Keratinocyte (primary cell): ENCODE measurements at regions not wholly inside any gene's neighbourhood (a gene's known extent, or its start where the extent isn't known, plus 50 kb on each side); places are given as distances from the start of the nearest gene placed in this dataset.

Experiments
- DNase-seq: peaks from one replicate; pipeline ENCODE4 v3.0.0-alpha.2; 2011; ENCODE audit warnings: low read depth, missing footprints, low spot score
- FAIRE-seq: peaks from 2 replicates; lab custom pipeline; 2011; peaks lifted over from hg19 to GRCh38; lab: Jason Lieb, UNC
- H2AFZ ChIP-seq: 2 replicates; pipeline ENCODE4 v1.6.0; 2012; ENCODE audit warnings: low read length, control low read depth, inconsistent platforms; ENCODE audit not compliant: control insufficient read depth
- H3K27ac ChIP-seq: 2 replicates; pipeline ENCODE4 v1.5.1; 2011; ENCODE audit warnings: low read length; ENCODE audit not compliant: control insufficient read depth, insufficient read depth
- H3K27me3 ChIP-seq: 3 replicates; pipeline ENCODE4 v1.6.0; 2011; ENCODE audit warnings: low read length; ENCODE audit not compliant: control insufficient read depth, insufficient read depth; ENCODE audit errors: extremely low read depth
- H3K36me3 ChIP-seq, 2 experiments: 2 replicates in 1 of 2; 3 replicates in 1 of 2; pipeline ENCODE4 v1.5.1; 2011; ENCODE audit warnings: low read length in 2 of 2, mild to moderate bottlenecking in 1 of 2; ENCODE audit not compliant: control insufficient read depth in 2 of 2, insufficient read depth in 2 of 2; ENCODE audit errors: extremely low read depth in 1 of 2
- H3K4me1 ChIP-seq: 3 replicates; pipeline ENCODE4 v1.5.1; 2011; ENCODE audit warnings: low read length; ENCODE audit not compliant: control insufficient read depth, insufficient read depth; ENCODE audit errors: extremely low read depth
- H3K4me2 ChIP-seq: 3 replicates; pipeline ENCODE4 v1.6.0; 2011; ENCODE audit warnings: low read depth, low read length; ENCODE audit not compliant: control insufficient read depth, insufficient read depth; ENCODE audit errors: extremely low read depth
- H3K4me3 ChIP-seq, 3 experiments: fragments of 200-600 bp in 1 of 3; sonication (generic) in 1 of 3; 2 replicates in 2 of 3; 3 replicates in 1 of 3; pipeline ENCODE4 v1.5.1; 2011 to 2016; ENCODE audit warnings: low read length in 3 of 3, mild to moderate bottlenecking in 3 of 3, control low read depth in 2 of 3, inconsistent platforms in 1 of 3, low read depth in 1 of 3, mixed read lengths in 1 of 3, mixed run types in 1 of 3, moderate library complexity in 1 of 3; ENCODE audit not compliant: control insufficient read depth in 2 of 3, insufficient read depth in 2 of 3; ENCODE audit errors: extremely low read depth in 1 of 3
- H3K79me2 ChIP-seq: 2 replicates; pipeline ENCODE4 v1.6.0; 2012; ENCODE audit warnings: low read length; ENCODE audit not compliant: control insufficient read depth, insufficient read depth
- H3K9ac ChIP-seq: 3 replicates; pipeline ENCODE4 v1.6.0; 2011; ENCODE audit warnings: low read length; ENCODE audit not compliant: control insufficient read depth, insufficient read depth; ENCODE audit errors: extremely low read depth
- H3K9me1 ChIP-seq: 3 replicates; pipeline ENCODE4 v1.6.0; 2011; ENCODE audit warnings: low read length; ENCODE audit not compliant: control insufficient read depth, insufficient read depth; ENCODE audit errors: extremely low read depth
- H3K9me3 ChIP-seq: 2 replicates; pipeline ENCODE4 v1.5.1; 2012; ENCODE audit warnings: low read depth, low read length; ENCODE audit not compliant: control insufficient read depth
- H4K20me1 ChIP-seq: 3 replicates; pipeline ENCODE4 v1.6.0; 2011; ENCODE audit warnings: low read length; ENCODE audit not compliant: control insufficient read depth, insufficient read depth; ENCODE audit errors: extremely low read depth
- EZH2 ChIP-seq: IDR thresholded peaks from one replicate; pipeline ENCODE4 v1.6.1; 2012; ENCODE audit warnings: inconsistent platforms, mild to moderate bottlenecking, low read length, moderate library complexity
- dilution Hi-C: fragments of 300-500 bp; cut with MboI; formaldehyde crosslinking; loops from one replicate; pipeline ENCODE4 v1.7.0; 2020; ENCODE audit warnings: low sequenced_read_pairs; ENCODE audit not compliant: extremely low pct_ligation_motif_present
- TF ChIP-seq, protein P1 (sequence below), 3 experiments: IDR thresholded peaks in 1 of 3; conservative IDR thresholded peaks in 1 of 3; optimal IDR thresholded peaks in 1 of 3; 2 replicates in 2 of 3; 3 replicates in 1 of 3; pipeline versions ENCODE3 to v1.5.1; 2011; ENCODE audit warnings: low read length in 3 of 3, mild to moderate bottlenecking in 3 of 3, moderate library complexity in 2 of 3, control low read depth in 1 of 3, inconsistent platforms in 1 of 3; ENCODE audit not compliant: insufficient read depth in 2 of 3; ENCODE audit errors: extremely low read depth in 1 of 3

DNA sequence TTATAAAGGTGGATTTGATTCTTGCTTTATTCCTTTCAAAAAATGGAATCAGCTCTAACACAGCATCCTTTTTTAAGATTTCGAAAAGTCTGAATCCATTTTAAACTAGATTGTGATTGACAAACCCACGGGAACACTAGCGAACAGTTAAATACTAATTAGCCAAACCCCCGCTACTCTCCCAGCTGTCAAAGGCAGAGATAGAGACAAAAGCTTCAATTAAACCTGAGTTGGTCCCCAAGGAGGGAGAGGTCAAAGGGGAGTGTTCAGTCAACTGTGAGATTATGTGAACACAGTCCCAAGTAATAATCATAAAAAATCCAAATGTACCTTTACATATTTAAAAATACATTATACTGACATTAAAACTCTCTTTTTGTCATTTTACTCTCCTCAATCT is 65.7 kb upstream of the TBX20 start:
- Histone ChIP-seq H3K9me1 (no peaks in the 10 kb centered on the region), H3K9ac (no peak overlapping the region), H3K27me3 (no peaks in the 10 kb centered on the region), H4K20me1 (no peaks in the 10 kb centered on the region), H3K9me3 (no peaks in the 10 kb centered on the region), H2AFZ (no peak overlapping the region), H3K4me2 (no peak overlapping the region), H3K4me1 (no peaks in the 10 kb centered on the region), H3K27ac (no peak overlapping the region), H3K79me2 (no peaks in the 10 kb centered on the region), H3K36me3 (no peaks in the 10 kb centered on the region), H3K4me3 (no peak overlapping the region)
- dilution Hi-C loops = no loop called here
- FAIRE-seq = no peak
- DNase-seq = no peak
- no peak for TF ChIP-seq EZH2
- TF ChIP-seq, protein P1, sequence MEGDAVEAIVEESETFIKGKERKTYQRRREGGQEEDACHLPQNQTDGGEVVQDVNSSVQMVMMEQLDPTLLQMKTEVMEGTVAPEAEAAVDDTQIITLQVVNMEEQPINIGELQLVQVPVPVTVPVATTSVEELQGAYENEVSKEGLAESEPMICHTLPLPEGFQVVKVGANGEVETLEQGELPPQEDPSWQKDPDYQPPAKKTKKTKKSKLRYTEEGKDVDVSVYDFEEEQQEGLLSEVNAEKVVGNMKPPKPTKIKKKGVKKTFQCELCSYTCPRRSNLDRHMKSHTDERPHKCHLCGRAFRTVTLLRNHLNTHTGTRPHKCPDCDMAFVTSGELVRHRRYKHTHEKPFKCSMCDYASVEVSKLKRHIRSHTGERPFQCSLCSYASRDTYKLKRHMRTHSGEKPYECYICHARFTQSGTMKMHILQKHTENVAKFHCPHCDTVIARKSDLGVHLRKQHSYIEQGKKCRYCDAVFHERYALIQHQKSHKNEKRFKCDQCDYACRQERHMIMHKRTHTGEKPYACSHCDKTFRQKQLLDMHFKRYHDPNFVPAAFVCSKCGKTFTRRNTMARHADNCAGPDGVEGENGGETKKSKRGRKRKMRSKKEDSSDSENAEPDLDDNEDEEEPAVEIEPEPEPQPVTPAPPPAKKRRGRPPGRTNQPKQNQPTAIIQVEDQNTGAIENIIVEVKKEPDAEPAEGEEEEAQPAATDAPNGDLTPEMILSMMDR (optimal IDR thresholded peaks at IDR 0.05 in 1 of 3, IDR thresholded peaks at IDR 0.05 in 1 of 3, conservative IDR thresholded peaks at IDR 0.05 in 1 of 3; ENCODE audit: extremely low read depth in 1 of 3, insufficient read depth in 2 of 3, low read length in 3 of 3) = no peak

DNA sequence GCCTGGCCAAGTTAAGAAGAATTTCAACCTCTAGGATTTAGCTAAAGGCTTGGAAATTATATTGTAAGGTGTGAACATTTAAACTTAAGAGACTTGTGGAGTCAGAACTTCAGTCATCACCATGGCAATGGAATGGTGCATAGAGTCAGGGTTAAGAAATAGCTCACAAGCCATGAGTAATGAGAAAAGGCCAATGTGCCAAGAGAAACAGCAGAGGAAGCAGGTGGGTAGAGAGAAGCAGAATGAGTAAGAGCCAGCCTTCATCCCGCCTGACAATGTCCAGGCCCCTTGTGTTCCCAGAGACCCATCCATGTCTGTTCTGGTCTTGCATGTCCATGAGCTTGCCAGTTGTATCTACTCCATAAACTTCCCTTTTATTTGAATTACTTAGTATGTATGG is 62.6 kb upstream of the TBX20 start:
- Histone ChIP-seq H3K4me3 (no peak overlapping the region), H4K20me1 (no peaks in the 10 kb centered on the region), H3K79me2 (no peaks in the 10 kb centered on the region), H3K4me2 (no peak overlapping the region), H3K9ac (no peak overlapping the region), H3K27ac (no peak overlapping the region), H3K36me3 (no peaks in the 10 kb centered on the region), H2AFZ (no peak overlapping the region), H3K9me1 (no peaks in the 10 kb centered on the region), H3K9me3 (no peaks in the 10 kb centered on the region), H3K4me1 (no peaks in the 10 kb centered on the region), H3K27me3 (no peaks in the 10 kb centered on the region)
- FAIRE-seq = no peak
- dilution Hi-C loops = no loop called here
- no peak for TF ChIP-seq EZH2
- TF ChIP-seq, protein P1 (optimal IDR thresholded peaks at IDR 0.05 in 1 of 3, IDR thresholded peaks at IDR 0.05 in 1 of 3, conservative IDR thresholded peaks at IDR 0.05 in 1 of 3; ENCODE audit: extremely low read depth in 1 of 3, insufficient read depth in 2 of 3, low read length in 3 of 3) = no peak
- DNase-seq = no peak
